HepG2 (cell line): ENCODE measurements at regions not wholly inside any gene's neighbourhood (a gene's known extent, or its start where the extent isn't known, plus 50 kb on each side); places are given as distances from the start of the nearest gene placed in this dataset.

ENCODE experiments used
- ATAC-seq: fragments of 200-7000 bp; cut with Tn5 transposase; 3 replicates; pipeline ENCODE4 v1.9.1; 2020; ENCODE audit warnings: mild to moderate bottlenecking, moderate library complexity
- BruUV-seq: library from RNA; stranded (reverse); fragments of 400-500 nt; replicated peaks from 2 replicates; lab custom pipeline; 2021; lab: Mats Ljungman, UMichigan
- CTCF ChIA-PET: fragments of 300-600 bp; formaldehyde crosslinking; extraction: SDS; loops from one replicate; lab custom pipeline; 2021; ENCODE audit warnings: low total read pairs, inconsistent platforms, low intra/inter-chr PET ratio; lab: Yijun Ruan, JAX
- POLR2A ChIA-PET: fragments of 350-600 bp; sonication (Branson Sonifier 250); formaldehyde crosslinking; loops from one replicate; lab custom pipeline; 2020; ENCODE audit warnings: antibody characterized with exemption, inconsistent platforms; lab: Yijun Ruan, JAX
- DNase-seq: peaks from one replicate; pipeline ENCODE4 v3.0.0-alpha.2; 2015; ENCODE audit warnings: low spot score
- FAIRE-seq: peaks from 3 replicates; lab custom pipeline; 2011; peaks lifted over from hg19 to GRCh38; lab: Jason Lieb, UNC
- H2AFZ ChIP-seq: one replicate; pipeline ENCODE4 v1.6.1; 2011; ENCODE audit warnings: low read length, inconsistent platforms
- H3K27ac ChIP-seq: fragments of 300-600 bp; 3 replicates; pipeline ENCODE4 v1.8.0; 2011; ENCODE audit warnings: mixed run types, mild to moderate bottlenecking, mixed read lengths, low read length, inconsistent platforms; ENCODE audit not compliant: insufficient read depth; ENCODE audit errors: extremely low read length
- H3K27me3 ChIP-seq, 2 experiments: fragments of 200-600 bp in 1 of 2; 2 replicates in 1 of 2; 3 replicates in 1 of 2; pipeline versions ENCODE4 v1.6.0 to v1.8.0; 2011; ENCODE audit warnings: low read length in 2 of 2, mild to moderate bottlenecking in 2 of 2, moderate library complexity in 2 of 2, inconsistent platforms in 1 of 2; ENCODE audit not compliant: insufficient read depth in 2 of 2, control insufficient read depth in 1 of 2
- H3K36me3 ChIP-seq, 2 experiments: fragments of 200-600 bp in 1 of 2; replicated peaks in 1 of 2; 2 replicates in 1 of 2; 3 replicates in 1 of 2; pipeline versions ENCODE4 v1.5.1 to v1.8.0; 2011; ENCODE audit warnings: low read length in 2 of 2, inconsistent platforms in 1 of 2; ENCODE audit not compliant: insufficient read depth in 2 of 2, control insufficient read depth in 1 of 2
- H3K4me1 ChIP-seq: 2 replicates; pipeline ENCODE4 v1.5.1; 2012; ENCODE audit warnings: low read length, inconsistent platforms; ENCODE audit not compliant: insufficient read depth
- H3K4me2 ChIP-seq: 2 replicates; pipeline ENCODE4 v1.6.0; 2011; ENCODE audit warnings: low read depth, low read length, inconsistent platforms
- H3K4me3 ChIP-seq, 3 experiments: fragments of 200-600 bp in 1 of 3; sonication (generic), shearing (Covaris generic) in 1 of 3; replicated peaks in 1 of 3; 2 replicates each; pipeline ENCODE4 v1.5.1; 2011 to 2016; ENCODE audit warnings: low read length in 3 of 3, inconsistent platforms in 2 of 3, low read depth in 2 of 3, mild to moderate bottlenecking in 2 of 3, control low read depth in 1 of 3, mixed read lengths in 1 of 3; ENCODE audit not compliant: insufficient read depth in 1 of 3
- H3K79me2 ChIP-seq: one replicate; pipeline ENCODE4 v1.6.1; 2011; ENCODE audit warnings: low read length, inconsistent platforms; ENCODE audit not compliant: insufficient read depth
- H3K9ac ChIP-seq: 2 replicates; pipeline ENCODE4 v1.6.0; 2011; ENCODE audit warnings: mild to moderate bottlenecking, low read depth, low read length, inconsistent platforms; ENCODE audit not compliant: insufficient read depth
- H3K9me3 ChIP-seq: 2 replicates; pipeline ENCODE4 v1.5.1; 2012; ENCODE audit warnings: mild to moderate bottlenecking, low read length
- H4K20me1 ChIP-seq: 2 replicates; pipeline ENCODE4 v1.6.0; 2011; ENCODE audit warnings: inconsistent platforms, mild to moderate bottlenecking, low read length, moderate library complexity; ENCODE audit not compliant: insufficient read depth
- DPF2 ChIP-seq: sonication (generic); formaldehyde crosslinking; IDR thresholded peaks from 2 replicates; pipeline ENCODE4 v1.4.0; 2020; ENCODE audit warnings: mild to moderate bottlenecking, low read depth, missing genetic modification reagents, borderline replicate concordance
- EHMT2 ChIP-seq: fragments of 200-600 bp; sonication (generic); IDR thresholded peaks from 2 replicates; pipeline ENCODE4 v1.7.0; 2017; ENCODE audit warnings: antibody characterized with exemption, low read depth, low read length, borderline replicate concordance
- ELF4 ChIP-seq: sonication (generic); formaldehyde crosslinking; IDR thresholded peaks from 2 replicates; pipeline ENCODE4 v1.5.0; 2020; ENCODE audit warnings: missing genetic modification reagents, mild to moderate bottlenecking, moderate library complexity, borderline replicate concordance
- MED8 ChIP-seq: sonication (generic); formaldehyde crosslinking; IDR thresholded peaks from 2 replicates; pipeline ENCODE4 v1.8.1; 2023; ENCODE audit warnings: mild to moderate bottlenecking, missing genetic modification reagents; ENCODE audit not compliant: insufficient replicate concordance
- MLX ChIP-seq: IDR thresholded peaks from 2 replicates; pipeline ENCODE4 v1.6.1; 2016
- PAWR ChIP-seq: sonication (generic); formaldehyde crosslinking; IDR thresholded peaks from 2 replicates; pipeline ENCODE4 v1.4.0; 2020; ENCODE audit warnings: missing genetic modification reagents, mild to moderate bottlenecking, borderline replicate concordance
- RBM39 ChIP-seq: fragments of 200-400 bp; formaldehyde crosslinking; IDR thresholded peaks from one replicate; pipeline ENCODE4 v1.6.1; 2018; ENCODE audit warnings: antibody characterized with exemption, mild to moderate bottlenecking, low read depth, low read length; ENCODE audit not compliant: poor library complexity, severe bottlenecking
- SMARCC2 ChIP-seq: fragments of 450-650 bp; IDR thresholded peaks from 2 replicates; pipeline ENCODE4 v1.6.1; 2017; ENCODE audit warnings: antibody characterized with exemption, mild to moderate bottlenecking
- SRY ChIP-seq: sonication (generic); formaldehyde crosslinking; IDR thresholded peaks from 2 replicates; pipeline ENCODE4 v1.8.0; 2022; ENCODE audit warnings: mild to moderate bottlenecking, missing genetic modification reagents
- TBX3 ChIP-seq: fragments of 450-650 bp; IDR thresholded peaks from 2 replicates; pipeline ENCODE4 v1.6.1; 2017; ENCODE audit warnings: antibody characterized with exemption, mild to moderate bottlenecking, inconsistent platforms, borderline replicate concordance
- ZBTB21 ChIP-seq: sonication (generic); formaldehyde crosslinking; IDR thresholded peaks from 2 replicates; pipeline ENCODE4 v1.4.0; 2020; ENCODE audit warnings: missing genetic modification reagents
- ZNF251 ChIP-seq: sonication (generic); formaldehyde crosslinking; IDR thresholded peaks from 2 replicates; pipeline ENCODE4 v1.9.0; 2021; ENCODE audit warnings: mild to moderate bottlenecking, missing genetic modification reagents
- ZNF264 ChIP-seq: sonication (generic); formaldehyde crosslinking; IDR thresholded peaks from 2 replicates; pipeline ENCODE4 v1.4.0; 2020; ENCODE audit warnings: missing genetic modification reagents
- ZNF354B ChIP-seq: sonication (generic); formaldehyde crosslinking; IDR thresholded peaks from 2 replicates; pipeline ENCODE4 v1.8.0; 2022; ENCODE audit warnings: mild to moderate bottlenecking, missing genetic modification reagents
- ZNF383 ChIP-seq: sonication (generic); formaldehyde crosslinking; IDR thresholded peaks from 2 replicates; pipeline ENCODE4 v1.4.0; 2020; ENCODE audit warnings: missing genetic modification reagents, mild to moderate bottlenecking, borderline replicate concordance
- ZNF546 ChIP-seq: sonication (generic); formaldehyde crosslinking; conservative IDR thresholded peaks from 2 replicates; pipeline ENCODE4 v1.8.1; 2023; ENCODE audit warnings: mild to moderate bottlenecking, missing genetic modification reagents
- WGBS: methylation state at CpG from one replicate; pipeline ENCODE4 v1.1.6; 2017; ENCODE audit warnings: low lambda C conversion rate; 5-methylcytosine and 5-hydroxymethylcytosine counted together
- in situ Hi-C: cut with HindIII; loops from 2 replicates; pipeline ENCODE4 v1.10.0; 2017; ENCODE audit warnings: low pct_unique_long_range_greater_than_20kb; ENCODE audit not compliant: extremely low pct_ligation_motif_present
- intact Hi-C: fragments of 100-400 bp; cut with micrococcal nuclease; formaldehyde crosslinking; loops from one replicate; pipeline ENCODE4 v1.10.0; 2022; ENCODE audit not compliant: unreplicated experiment
- TF ChIP-seq, protein P1 (sequence below): IDR thresholded peaks from 2 replicates; pipeline ENCODE4 v1.6.1; 2016; ENCODE audit warnings: missing genetic modification reagents, missing compliant biosample characterization
- TF ChIP-seq, protein P2 (sequence below): sonication (generic); formaldehyde crosslinking; IDR thresholded peaks from 2 replicates; pipeline ENCODE4 v1.4.0; 2020; ENCODE audit warnings: missing genetic modification reagents

DNA sequence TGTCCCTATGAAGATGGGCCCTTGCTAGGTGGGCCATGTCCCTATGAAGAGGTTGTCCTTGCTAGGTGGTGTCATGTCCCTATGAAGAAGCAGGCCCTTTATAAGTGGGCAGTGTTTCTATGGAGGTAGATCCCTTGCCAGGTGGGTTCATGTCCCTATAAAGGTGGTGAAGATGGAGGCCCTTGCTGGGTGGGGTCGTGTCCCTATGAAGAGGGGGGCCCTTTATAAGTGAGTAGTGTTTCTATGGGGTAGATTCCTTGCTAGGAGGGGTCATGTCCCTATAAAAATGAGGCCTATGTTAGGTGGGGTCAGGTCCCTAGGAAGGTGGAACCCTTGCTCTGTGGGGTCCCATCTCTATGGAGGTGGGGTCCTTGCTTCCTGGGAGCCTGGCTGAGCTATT lies 283.4 kb upstream of the IRX2 start:
- POLR2A ChIA-PET = no interaction called here
- FAIRE-seq (no peak), DNase-seq (no peak)
- Histone ChIP-seq H3K9me3 (no peaks in the 10 kb centered on the region), H3K4me3 (no peak overlapping the region), H3K4me2 (no peak overlapping the region), H3K4me1 (no peaks in the 10 kb centered on the region), H2AFZ (no peak overlapping the region), H3K27me3 (no peaks in the 10 kb centered on the region; a peak in 1 of 5 replicates)
- no CpG with 5 or more reads among the region's 1 CpG for WGBS
- TF ChIP-seq RBM39 (no peak), ZNF354B (CRISPR knock-in tag) (no peak), SMARCC2 (no peak), ZNF264 (CRISPR knock-in tag) (no peak), SRY (CRISPR knock-in tag) (no peak), ELF4 (CRISPR knock-in tag) (no peak), ZNF383 (CRISPR knock-in tag) (no peak), MED8 (CRISPR knock-in tag) (no peak), ZNF546 (CRISPR knock-in tag) (no peak), ZNF251 (no peak), EHMT2 (no peak), PAWR (CRISPR knock-in tag) (no peak), DPF2 (CRISPR knock-in tag) (no peak), TBX3 (no peak), ZBTB21 (CRISPR knock-in tag) (no peak), MLX (CRISPR knock-in tag) (no peak)
- TF ChIP-seq, protein P1, sequence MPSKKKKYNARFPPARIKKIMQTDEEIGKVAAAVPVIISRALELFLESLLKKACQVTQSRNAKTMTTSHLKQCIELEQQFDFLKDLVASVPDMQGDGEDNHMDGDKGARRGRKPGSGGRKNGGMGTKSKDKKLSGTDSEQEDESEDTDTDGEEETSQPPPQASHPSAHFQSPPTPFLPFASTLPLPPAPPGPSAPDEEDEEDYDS (CRISPR knock-in tag) = no peak
- TF ChIP-seq, protein P2, sequence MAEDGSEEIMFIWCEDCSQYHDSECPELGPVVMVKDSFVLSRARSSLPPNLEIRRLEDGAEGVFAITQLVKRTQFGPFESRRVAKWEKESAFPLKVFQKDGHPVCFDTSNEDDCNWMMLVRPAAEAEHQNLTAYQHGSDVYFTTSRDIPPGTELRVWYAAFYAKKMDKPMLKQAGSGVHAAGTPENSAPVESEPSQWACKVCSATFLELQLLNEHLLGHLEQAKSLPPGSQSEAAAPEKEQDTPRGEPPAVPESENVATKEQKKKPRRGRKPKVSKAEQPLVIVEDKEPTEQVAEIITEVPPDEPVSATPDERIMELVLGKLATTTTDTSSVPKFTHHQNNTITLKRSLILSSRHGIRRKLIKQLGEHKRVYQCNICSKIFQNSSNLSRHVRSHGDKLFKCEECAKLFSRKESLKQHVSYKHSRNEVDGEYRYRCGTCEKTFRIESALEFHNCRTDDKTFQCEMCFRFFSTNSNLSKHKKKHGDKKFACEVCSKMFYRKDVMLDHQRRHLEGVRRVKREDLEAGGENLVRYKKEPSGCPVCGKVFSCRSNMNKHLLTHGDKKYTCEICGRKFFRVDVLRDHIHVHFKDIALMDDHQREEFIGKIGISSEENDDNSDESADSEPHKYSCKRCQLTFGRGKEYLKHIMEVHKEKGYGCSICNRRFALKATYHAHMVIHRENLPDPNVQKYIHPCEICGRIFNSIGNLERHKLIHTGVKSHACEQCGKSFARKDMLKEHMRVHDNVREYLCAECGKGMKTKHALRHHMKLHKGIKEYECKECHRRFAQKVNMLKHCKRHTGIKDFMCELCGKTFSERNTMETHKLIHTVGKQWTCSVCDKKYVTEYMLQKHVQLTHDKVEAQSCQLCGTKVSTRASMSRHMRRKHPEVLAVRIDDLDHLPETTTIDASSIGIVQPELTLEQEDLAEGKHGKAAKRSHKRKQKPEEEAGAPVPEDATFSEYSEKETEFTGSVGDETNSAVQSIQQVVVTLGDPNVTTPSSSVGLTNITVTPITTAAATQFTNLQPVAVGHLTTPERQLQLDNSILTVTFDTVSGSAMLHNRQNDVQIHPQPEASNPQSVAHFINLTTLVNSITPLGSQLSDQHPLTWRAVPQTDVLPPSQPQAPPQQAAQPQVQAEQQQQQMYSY (CRISPR knock-in tag) = no peak
- TF ChIP-seq, all 625 proteins: peak for 0
- no TSS peak for BruUV-seq
- Histone ChIP-seq H4K20me1 (no peaks in the 10 kb centered on the region), H3K79me2 (no peaks in the 10 kb centered on the region), H3K27ac (no peak overlapping the region), H3K36me3 (no peaks in the 10 kb centered on the region), H3K9ac (no peak overlapping the region)
- no peak for ATAC-seq
- in situ Hi-C loops = no loop called here
- intact Hi-C loops = no loop called here
- CTCF ChIA-PET = no interaction called here
